ENCODE measurements at regions not wholly inside any gene's neighbourhood (a gene's known extent, or its start where the extent isn't known, plus 50 kb on each side); places are given as distances from the start of the nearest gene placed in this dataset.

DNA sequence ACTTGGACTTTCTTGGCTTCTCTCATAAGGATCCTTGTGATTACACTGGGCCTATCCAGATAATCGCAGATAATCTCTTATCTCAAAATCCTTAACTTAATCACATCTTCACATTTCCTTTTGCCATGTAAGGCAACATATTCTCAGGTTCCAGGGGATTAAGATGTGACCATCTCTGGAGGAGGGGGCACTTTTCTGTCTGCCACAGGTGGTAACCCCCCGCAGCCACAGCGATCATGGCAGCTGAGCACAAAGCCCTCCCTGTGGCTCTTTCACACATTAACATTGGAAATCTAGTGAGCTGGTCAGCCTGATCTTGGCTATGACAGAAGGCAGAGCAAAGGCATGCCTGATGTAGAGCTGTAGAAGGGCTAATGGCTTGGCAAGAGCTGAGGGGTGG is 69.1 kb upstream of the CD82 start:
- ATAC-seq = no peak
- no peaks in the 10 kb centered on the region for H3K27me3 ChIP-seq
- no peaks in the 10 kb centered on the region for H3K36me3 ChIP-seq
- TF ChIP-seq EP300 (IDR thresholded peaks at IDR 0.05) (no peak), POLR2A (IDR thresholded peaks at IDR 0.05) (no peak), POLR2AphosphoS5 (IDR thresholded peaks at IDR 0.05) (no peak)
- TF ChIP-seq, protein P1, sequence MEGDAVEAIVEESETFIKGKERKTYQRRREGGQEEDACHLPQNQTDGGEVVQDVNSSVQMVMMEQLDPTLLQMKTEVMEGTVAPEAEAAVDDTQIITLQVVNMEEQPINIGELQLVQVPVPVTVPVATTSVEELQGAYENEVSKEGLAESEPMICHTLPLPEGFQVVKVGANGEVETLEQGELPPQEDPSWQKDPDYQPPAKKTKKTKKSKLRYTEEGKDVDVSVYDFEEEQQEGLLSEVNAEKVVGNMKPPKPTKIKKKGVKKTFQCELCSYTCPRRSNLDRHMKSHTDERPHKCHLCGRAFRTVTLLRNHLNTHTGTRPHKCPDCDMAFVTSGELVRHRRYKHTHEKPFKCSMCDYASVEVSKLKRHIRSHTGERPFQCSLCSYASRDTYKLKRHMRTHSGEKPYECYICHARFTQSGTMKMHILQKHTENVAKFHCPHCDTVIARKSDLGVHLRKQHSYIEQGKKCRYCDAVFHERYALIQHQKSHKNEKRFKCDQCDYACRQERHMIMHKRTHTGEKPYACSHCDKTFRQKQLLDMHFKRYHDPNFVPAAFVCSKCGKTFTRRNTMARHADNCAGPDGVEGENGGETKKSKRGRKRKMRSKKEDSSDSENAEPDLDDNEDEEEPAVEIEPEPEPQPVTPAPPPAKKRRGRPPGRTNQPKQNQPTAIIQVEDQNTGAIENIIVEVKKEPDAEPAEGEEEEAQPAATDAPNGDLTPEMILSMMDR (IDR thresholded peaks at IDR 0.05) = no peak
- H3K4me1 ChIP-seq = no peaks in the 10 kb centered on the region
- H3K4me3 ChIP-seq = no peak overlapping the region
- H3K27ac ChIP-seq = no peak overlapping the region
- no peaks in the 10 kb centered on the region for H3K9me3 ChIP-seq
- 63 to 90% methylated on average over 1 to 2 of the region's 3 CpGs for WGBS, 2 donors (ENCODE audit: low coverage in 1 of 2)

DNA sequence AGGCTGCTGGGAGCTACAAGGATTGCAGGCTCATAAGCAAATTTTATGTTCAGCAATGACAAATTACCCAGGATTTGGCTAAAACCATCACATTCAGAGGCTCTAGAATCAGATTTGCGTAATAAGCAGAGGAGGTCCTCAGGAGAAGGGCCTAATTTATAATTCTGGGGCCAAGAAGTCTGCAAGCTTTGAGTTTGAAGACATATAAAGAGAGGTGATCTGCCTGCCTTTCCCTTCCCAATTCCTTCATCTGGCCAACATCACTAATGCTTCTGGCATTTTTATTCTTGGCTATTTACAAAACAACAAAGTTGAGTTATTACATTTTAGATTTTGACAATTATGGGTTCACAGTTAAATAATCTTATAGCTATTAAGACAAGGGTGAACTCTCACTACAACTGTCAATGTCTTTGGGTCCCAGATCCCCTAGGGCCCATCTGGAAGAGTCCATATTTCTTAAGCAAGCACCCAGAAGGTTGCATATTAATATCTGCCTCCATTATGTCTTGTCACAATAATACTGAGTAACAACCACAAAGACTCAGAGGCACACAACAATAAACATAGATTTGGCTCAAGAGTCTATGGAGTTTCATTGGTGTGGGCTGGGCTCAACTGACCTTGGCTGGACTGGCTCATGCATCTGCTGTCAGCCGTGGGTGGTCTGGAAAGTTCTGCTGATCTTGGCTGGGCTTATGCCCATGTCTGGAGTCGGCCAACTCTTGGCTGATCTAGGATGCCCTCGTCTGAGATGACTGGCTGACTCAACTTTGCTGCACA is 67.2 kb upstream of the CD82 start:
- TF ChIP-seq, protein P1 (IDR thresholded peaks at IDR 0.05) = no peak
- TF ChIP-seq EP300 (IDR thresholded peaks at IDR 0.05) = no peak
- no peak for TF ChIP-seq POLR2A (IDR thresholded peaks at IDR 0.05)
- TF ChIP-seq POLR2AphosphoS5 (IDR thresholded peaks at IDR 0.05) = no peak
- no peaks in the 10 kb centered on the region for H3K9me3 ChIP-seq
- peak; percentile 69 for ATAC-seq
- no peaks in the 10 kb centered on the region for H3K36me3 ChIP-seq
- H3K4me3 ChIP-seq = no peak overlapping the region
- no peaks in the 10 kb centered on the region for H3K27me3 ChIP-seq
- no peak overlapping the region for H3K27ac ChIP-seq
- 44 to 60% methylated on average over 1 to 3 of the region's 4 CpGs for WGBS, 2 donors (ENCODE audit: low coverage in 1 of 2)
- H3K4me1 ChIP-seq = no peaks in the 10 kb centered on the region

DNA sequence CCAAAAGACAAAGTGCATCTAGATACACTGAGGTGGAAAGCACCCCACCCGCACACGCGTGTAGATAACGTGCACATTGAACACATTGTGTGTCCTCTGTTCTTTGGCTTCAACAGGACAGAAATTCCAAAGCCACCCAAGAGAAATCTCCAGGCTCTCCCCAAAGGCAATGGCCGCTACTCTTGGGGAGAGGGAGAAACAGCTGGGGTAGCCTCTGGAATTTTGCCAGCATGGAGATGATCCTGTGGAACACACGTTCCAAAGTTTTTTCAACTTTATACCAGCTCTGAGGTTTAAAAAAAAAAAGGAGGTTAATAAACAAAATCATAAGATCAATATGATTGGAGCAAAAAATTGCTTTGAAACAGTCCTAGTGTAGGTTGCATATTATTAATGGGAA is 63.0 kb upstream of the CD82 start:
- Histone ChIP-seq H3K36me3 (no peaks in the 10 kb centered on the region), H3K9me3 (peaks cover 0 to 14% (median 0%) of the 10 kb centered on the region in 3 donors), H3K4me3 (no peak overlapping the region), H3K27me3 (no peaks in the 10 kb centered on the region), H3K4me1 (no peaks in the 10 kb centered on the region), H3K27ac (no peak overlapping the region)
- WGBS, 2 donors (ENCODE audit: low coverage in 1 of 2) = 40 to 76% methylated on average over 1 to 5 of the region's 6 CpGs
- no peak for ATAC-seq
- no peak for TF ChIP-seq EP300 (IDR thresholded peaks at IDR 0.05)
- TF ChIP-seq POLR2AphosphoS5 (IDR thresholded peaks at IDR 0.05) = no peak
- no peak for TF ChIP-seq POLR2A (IDR thresholded peaks at IDR 0.05)
- TF ChIP-seq, protein P1 (IDR thresholded peaks at IDR 0.05) = no peak

DNA sequence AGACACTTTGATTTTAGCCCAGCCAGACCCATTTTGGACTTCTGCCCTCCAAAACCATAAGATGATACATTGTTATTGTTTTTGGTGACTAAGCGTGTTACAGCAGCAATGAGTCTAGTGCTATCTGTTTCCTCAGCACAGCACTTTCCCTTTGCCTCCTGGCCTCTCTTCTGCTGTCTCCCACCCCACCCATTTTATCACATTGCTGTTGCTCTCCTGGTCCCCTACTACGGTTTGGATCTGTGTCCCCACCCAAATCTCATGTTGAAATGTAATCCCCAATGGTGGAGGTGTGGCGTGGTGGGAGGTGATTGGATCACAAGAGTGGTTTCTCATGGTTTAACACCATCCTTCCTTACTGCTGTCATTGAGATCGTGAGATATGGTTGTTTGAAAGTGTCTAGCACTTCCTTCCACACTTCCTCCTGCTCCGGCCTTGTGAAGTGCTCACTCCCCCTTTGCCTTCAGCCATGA is 59.8 kb upstream of the CD82 start:
- no peak for ATAC-seq
- H3K36me3 ChIP-seq = no peaks in the 10 kb centered on the region
- no peaks in the 10 kb centered on the region for H3K4me1 ChIP-seq
- H3K4me3 ChIP-seq = no peak overlapping the region
- H3K9me3 ChIP-seq = peaks cover 0 to 17% (median 0%) of the 10 kb centered on the region in 3 donors
- 57 to 58% methylated on average over 4 of the region's 5 CpGs for WGBS, 2 donors (ENCODE audit: low coverage in 1 of 2)
- TF ChIP-seq, protein P1 (IDR thresholded peaks at IDR 0.05) = no peak
- TF ChIP-seq POLR2AphosphoS5 (IDR thresholded peaks at IDR 0.05) (no peak), EP300 (IDR thresholded peaks at IDR 0.05) (no peak), POLR2A (IDR thresholded peaks at IDR 0.05) (no peak)
- no peaks in the 10 kb centered on the region for H3K27me3 ChIP-seq
- no peak overlapping the region for H3K27ac ChIP-seq

All from gastroesophageal sphincter (tissue), 4 donors.